ENCODE measurements at regions not wholly inside any gene's neighbourhood (a gene's known extent, or its start where the extent isn't known, plus 50 kb on each side); places are given as distances from the start of the nearest gene placed in this dataset.

DNA sequence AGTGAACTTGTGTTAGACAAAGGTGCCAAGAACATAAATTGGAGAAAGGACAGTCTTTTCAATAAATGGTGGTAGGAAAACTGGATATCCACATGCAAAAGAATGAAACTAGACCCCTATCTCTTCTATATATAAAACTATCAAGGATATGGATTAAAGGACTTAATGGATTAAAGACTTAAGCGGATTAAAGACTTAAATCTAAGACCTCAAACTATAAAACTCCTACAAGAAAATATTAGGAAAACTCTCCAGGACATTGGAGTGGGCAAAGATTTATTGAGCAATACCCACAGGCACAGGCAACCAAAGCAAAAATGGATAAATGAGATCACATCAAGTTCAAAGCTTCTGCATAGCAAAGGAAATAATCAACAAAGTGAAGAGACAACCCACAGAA is 242.9 kb upstream of the MEOX2 start:
- WGBS, result 89% methylated on average over 1 of the region's 1 CpG
- no peak for DNase-seq (ENCODE audit: low spot score)
- no peaks in the 10 kb centered on the region for H3K27me3 ChIP-seq (ENCODE audit: control insufficient read depth in 4 of 4, insufficient read depth in 4 of 4, low read length in 3 of 4)
- no peak overlapping the region for H3K27ac ChIP-seq (ENCODE audit: low read depth in 1 of 2, low read length in 2 of 2)
- H3K9me3 ChIP-seq (ENCODE audit: control insufficient read depth in 4 of 4, low read length in 3 of 4), result no peaks in the 10 kb centered on the region
- no peaks in the 10 kb centered on the region for H3K4me1 ChIP-seq (ENCODE audit: control insufficient read depth in 4 of 4, insufficient read depth in 4 of 4, low read length in 3 of 4)
- H3K4me3 ChIP-seq (ENCODE audit: low read depth in 1 of 3, low read length in 3 of 3), result no peak overlapping the region
- H3K9ac ChIP-seq (ENCODE audit: low read depth in 1 of 2, low read length in 2 of 2), result no peak overlapping the region
- H3K36me3 ChIP-seq (ENCODE audit: control insufficient read depth in 4 of 4, insufficient read depth in 3 of 4, low read depth in 1 of 4, low read length in 3 of 4), result no peaks in the 10 kb centered on the region
- no peak for TF ChIP-seq RXRA (IDR thresholded peaks at IDR 0.05)

DNA sequence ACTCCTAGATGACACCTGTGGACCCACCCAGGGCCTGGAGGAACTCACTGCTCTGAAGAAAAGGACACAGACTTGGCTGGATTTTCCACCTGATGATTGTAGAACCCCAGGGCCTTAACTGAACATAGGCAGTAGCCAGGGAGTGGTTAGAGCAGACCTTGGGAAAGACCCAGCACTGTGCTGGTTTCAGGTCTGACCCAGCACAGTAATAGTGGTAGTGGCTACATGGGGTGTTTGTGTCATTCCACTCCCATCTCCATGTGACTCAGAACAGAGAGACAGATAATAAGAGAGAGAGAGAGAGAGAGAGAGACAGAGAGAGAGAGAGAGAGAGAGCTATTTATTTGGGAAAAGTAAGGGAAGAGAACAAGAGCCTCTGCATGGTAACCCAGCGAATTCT is 239.1 kb upstream of the MEOX2 start:
- H3K36me3 ChIP-seq (ENCODE audit: control insufficient read depth in 4 of 4, insufficient read depth in 3 of 4, low read depth in 1 of 4, low read length in 3 of 4), result no peaks in the 10 kb centered on the region
- 94% methylated on average over 1 of the region's 1 CpG for WGBS
- no peaks in the 10 kb centered on the region for H3K27me3 ChIP-seq (ENCODE audit: control insufficient read depth in 4 of 4, insufficient read depth in 4 of 4, low read length in 3 of 4)
- H3K9me3 ChIP-seq (ENCODE audit: control insufficient read depth in 4 of 4, low read length in 3 of 4), result no peaks in the 10 kb centered on the region
- H3K27ac ChIP-seq (ENCODE audit: low read depth in 1 of 2, low read length in 2 of 2), result no peak overlapping the region
- no peak for DNase-seq (ENCODE audit: low spot score)
- H3K4me1 ChIP-seq (ENCODE audit: control insufficient read depth in 4 of 4, insufficient read depth in 4 of 4, low read length in 3 of 4), result no peaks in the 10 kb centered on the region
- H3K4me3 ChIP-seq (ENCODE audit: low read depth in 1 of 3, low read length in 3 of 3), result no peak overlapping the region
- no peak overlapping the region for H3K9ac ChIP-seq (ENCODE audit: low read depth in 1 of 2, low read length in 2 of 2)
- TF ChIP-seq FOXA1 (IDR thresholded peaks at IDR 0.05) (no peak), HNF4A (conservative IDR thresholded peaks at IDR 0.05) (no peak), NR2F2 (IDR thresholded peaks at IDR 0.05) (no peak), JUND (IDR thresholded peaks at IDR 0.05) (no peak), RAD21 (IDR thresholded peaks at IDR 0.05) (no peak), GABPA (IDR thresholded peaks at IDR 0.05 in 1 of 2, conservative IDR thresholded peaks at IDR 0.05 in 1 of 2) (no peak), SP1 (IDR thresholded peaks at IDR 0.05) (no peak), REST (IDR thresholded peaks at IDR 0.05) (no peak), YY1 (IDR thresholded peaks at IDR 0.05) (no peak), HNF4G (IDR thresholded peaks at IDR 0.05) (no peak), ATF3 (IDR thresholded peaks at IDR 0.05) (no peak), EGR1 (IDR thresholded peaks at IDR 0.05; ENCODE audit: low read depth in 2 of 2) (no peak), FOXA2 (IDR thresholded peaks at IDR 0.05) (no peak), RXRA (IDR thresholded peaks at IDR 0.05) (no peak), MAX (IDR thresholded peaks at IDR 0.05) (no peak), TAF1 (conservative IDR thresholded peaks at IDR 0.05) (no peak)
- TF ChIP-seq, protein P1, sequence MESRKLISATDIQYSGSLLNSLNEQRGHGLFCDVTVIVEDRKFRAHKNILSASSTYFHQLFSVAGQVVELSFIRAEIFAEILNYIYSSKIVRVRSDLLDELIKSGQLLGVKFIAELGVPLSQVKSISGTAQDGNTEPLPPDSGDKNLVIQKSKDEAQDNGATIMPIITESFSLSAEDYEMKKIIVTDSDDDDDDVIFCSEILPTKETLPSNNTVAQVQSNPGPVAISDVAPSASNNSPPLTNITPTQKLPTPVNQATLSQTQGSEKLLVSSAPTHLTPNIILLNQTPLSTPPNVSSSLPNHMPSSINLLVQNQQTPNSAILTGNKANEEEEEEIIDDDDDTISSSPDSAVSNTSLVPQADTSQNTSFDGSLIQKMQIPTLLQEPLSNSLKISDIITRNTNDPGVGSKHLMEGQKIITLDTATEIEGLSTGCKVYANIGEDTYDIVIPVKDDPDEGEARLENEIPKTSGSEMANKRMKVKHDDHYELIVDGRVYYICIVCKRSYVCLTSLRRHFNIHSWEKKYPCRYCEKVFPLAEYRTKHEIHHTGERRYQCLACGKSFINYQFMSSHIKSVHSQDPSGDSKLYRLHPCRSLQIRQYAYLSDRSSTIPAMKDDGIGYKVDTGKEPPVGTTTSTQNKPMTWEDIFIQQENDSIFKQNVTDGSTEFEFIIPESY (IDR thresholded peaks at IDR 0.05), result no peak
- TF ChIP-seq, protein P2, sequence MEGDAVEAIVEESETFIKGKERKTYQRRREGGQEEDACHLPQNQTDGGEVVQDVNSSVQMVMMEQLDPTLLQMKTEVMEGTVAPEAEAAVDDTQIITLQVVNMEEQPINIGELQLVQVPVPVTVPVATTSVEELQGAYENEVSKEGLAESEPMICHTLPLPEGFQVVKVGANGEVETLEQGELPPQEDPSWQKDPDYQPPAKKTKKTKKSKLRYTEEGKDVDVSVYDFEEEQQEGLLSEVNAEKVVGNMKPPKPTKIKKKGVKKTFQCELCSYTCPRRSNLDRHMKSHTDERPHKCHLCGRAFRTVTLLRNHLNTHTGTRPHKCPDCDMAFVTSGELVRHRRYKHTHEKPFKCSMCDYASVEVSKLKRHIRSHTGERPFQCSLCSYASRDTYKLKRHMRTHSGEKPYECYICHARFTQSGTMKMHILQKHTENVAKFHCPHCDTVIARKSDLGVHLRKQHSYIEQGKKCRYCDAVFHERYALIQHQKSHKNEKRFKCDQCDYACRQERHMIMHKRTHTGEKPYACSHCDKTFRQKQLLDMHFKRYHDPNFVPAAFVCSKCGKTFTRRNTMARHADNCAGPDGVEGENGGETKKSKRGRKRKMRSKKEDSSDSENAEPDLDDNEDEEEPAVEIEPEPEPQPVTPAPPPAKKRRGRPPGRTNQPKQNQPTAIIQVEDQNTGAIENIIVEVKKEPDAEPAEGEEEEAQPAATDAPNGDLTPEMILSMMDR (IDR thresholded peaks at IDR 0.05; ENCODE audit: low read depth, low read length, missing input control), result no peak

Data from liver (tissue), 8 donors.